Hepatocyte (in vitro differentiated cells): ENCODE measurements at regions not wholly inside any gene's neighbourhood (a gene's known extent, or its start where the extent isn't known, plus 50 kb on each side); places are given as distances from the start of the nearest gene placed in this dataset.

Experiments used
- DNase-seq: peaks from one replicate; pipeline ENCODE4 v3.0.0-alpha.2; 2016; ENCODE audit warnings: low spot score
- H2AFZ ChIP-seq: fragments of 200-600 bp; sonication (generic); 2 replicates; pipeline ENCODE4 v1.6.0; 2016; ENCODE audit warnings: antibody characterized with exemption, mild to moderate bottlenecking
- H3K27ac ChIP-seq: fragments of 200-600 bp; sonication (generic); 2 replicates; pipeline ENCODE4 v1.5.1; 2016; ENCODE audit warnings: mild to moderate bottlenecking
- H3K27me3 ChIP-seq: fragments of 200-600 bp; sonication (generic); 2 replicates; pipeline ENCODE4 v1.6.1; 2016
- H3K36me3 ChIP-seq: fragments of 200-600 bp; sonication (generic); replicated peaks from 2 replicates; pipeline ENCODE4 v1.5.1; 2016; ENCODE audit warnings: low read depth; ENCODE audit not compliant: insufficient read depth
- H3K4me1 ChIP-seq: fragments of 200-600 bp; sonication (generic); 2 replicates; pipeline ENCODE4 v1.5.1; 2016; ENCODE audit warnings: mild to moderate bottlenecking, moderate library complexity; ENCODE audit not compliant: insufficient read depth
- H3K4me2 ChIP-seq: fragments of 200-600 bp; sonication (generic); 2 replicates; pipeline ENCODE4 v1.6.0; 2016
- H3K4me3 ChIP-seq: fragments of 200-600 bp; sonication (generic); 2 replicates; pipeline ENCODE4 v1.5.1; 2016; ENCODE audit warnings: mild to moderate bottlenecking
- H3K79me2 ChIP-seq: fragments of 200-600 bp; sonication (generic); 2 replicates; pipeline ENCODE4 v1.6.0; 2017; ENCODE audit warnings: mild to moderate bottlenecking
- H3K9me2 ChIP-seq: fragments of 200-600 bp; sonication (generic); replicated peaks from 2 replicates; pipeline ENCODE4 v1.6.0; 2017; ENCODE audit warnings: mild to moderate bottlenecking; ENCODE audit not compliant: insufficient read depth
- H3K9me3 ChIP-seq: fragments of 200-600 bp; sonication (generic); 2 replicates; pipeline ENCODE4 v1.5.1; 2016; ENCODE audit warnings: low read depth, mild to moderate bottlenecking
- H4K20me1 ChIP-seq: fragments of 200-600 bp; sonication (generic); 2 replicates; pipeline ENCODE4 v1.6.0; 2016; ENCODE audit warnings: mild to moderate bottlenecking; ENCODE audit not compliant: insufficient read depth, poor library complexity, severe bottlenecking
- EZH2 ChIP-seq: fragments of 200-600 bp; sonication (generic); IDR thresholded peaks from 2 replicates; pipeline ENCODE4 v1.6.1; 2016; ENCODE audit warnings: antibody characterized with exemption, mild to moderate bottlenecking, borderline replicate concordance
- EZH2phosphoT487 ChIP-seq: fragments of 200-600 bp; sonication (generic); IDR thresholded peaks from one replicate; pipeline ENCODE4 v1.6.1; 2018; ENCODE audit warnings: antibody characterized with exemption, mild to moderate bottlenecking, low read depth, moderate library complexity; ENCODE audit not compliant: unreplicated experiment, severe bottlenecking
- WGBS: methylation state at CpG from one replicate; pipeline ENCODE4 v1.1.6; 2016; ENCODE audit warnings: low lambda C conversion rate; ENCODE audit errors: missing lambda C conversion rate; 5-methylcytosine and 5-hydroxymethylcytosine counted together
- TF ChIP-seq, protein P1 (sequence below): fragments of 200-600 bp; sonication (generic); IDR thresholded peaks from 2 replicates; pipeline ENCODE4 v1.5.1; 2016; ENCODE audit warnings: antibody characterized with exemption, mild to moderate bottlenecking; ENCODE audit not compliant: poor library complexity

DNA sequence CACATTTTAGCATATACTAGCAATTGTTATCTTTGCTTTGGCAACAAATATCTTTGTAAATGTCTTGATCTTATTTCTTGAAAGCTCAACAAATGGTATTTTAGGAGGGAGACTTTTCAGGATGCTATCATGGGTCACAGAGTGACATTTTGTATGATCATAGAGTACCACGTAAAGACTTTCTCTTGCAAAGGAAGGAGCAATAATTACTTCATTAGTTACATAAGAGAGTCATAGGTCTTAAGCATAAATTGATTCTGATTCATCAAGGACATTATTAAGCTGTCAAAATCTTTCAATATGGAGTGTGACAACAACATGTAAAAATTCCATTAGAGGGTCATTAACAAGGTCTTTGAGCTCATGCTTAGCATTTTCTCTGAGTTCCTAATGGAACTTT is 339.6 kb downstream of the NUP35 start:
- Histone ChIP-seq H3K9me2 (no peaks in the 10 kb centered on the region), H2AFZ (no peak overlapping the region), H3K9me3 (no peaks in the 10 kb centered on the region), H3K27ac (no peak overlapping the region), H3K4me3 (no peak overlapping the region), H4K20me1 (no peaks in the 10 kb centered on the region), H3K4me1 (no peaks in the 10 kb centered on the region), H3K79me2 (no peaks in the 10 kb centered on the region), H3K4me2 (no peak overlapping the region), H3K27me3 (no peaks in the 10 kb centered on the region), H3K36me3 (no peaks in the 10 kb centered on the region)
- no peak for DNase-seq
- WGBS = 64% methylated on average over 1 of the region's 1 CpG
- TF ChIP-seq, protein P1, sequence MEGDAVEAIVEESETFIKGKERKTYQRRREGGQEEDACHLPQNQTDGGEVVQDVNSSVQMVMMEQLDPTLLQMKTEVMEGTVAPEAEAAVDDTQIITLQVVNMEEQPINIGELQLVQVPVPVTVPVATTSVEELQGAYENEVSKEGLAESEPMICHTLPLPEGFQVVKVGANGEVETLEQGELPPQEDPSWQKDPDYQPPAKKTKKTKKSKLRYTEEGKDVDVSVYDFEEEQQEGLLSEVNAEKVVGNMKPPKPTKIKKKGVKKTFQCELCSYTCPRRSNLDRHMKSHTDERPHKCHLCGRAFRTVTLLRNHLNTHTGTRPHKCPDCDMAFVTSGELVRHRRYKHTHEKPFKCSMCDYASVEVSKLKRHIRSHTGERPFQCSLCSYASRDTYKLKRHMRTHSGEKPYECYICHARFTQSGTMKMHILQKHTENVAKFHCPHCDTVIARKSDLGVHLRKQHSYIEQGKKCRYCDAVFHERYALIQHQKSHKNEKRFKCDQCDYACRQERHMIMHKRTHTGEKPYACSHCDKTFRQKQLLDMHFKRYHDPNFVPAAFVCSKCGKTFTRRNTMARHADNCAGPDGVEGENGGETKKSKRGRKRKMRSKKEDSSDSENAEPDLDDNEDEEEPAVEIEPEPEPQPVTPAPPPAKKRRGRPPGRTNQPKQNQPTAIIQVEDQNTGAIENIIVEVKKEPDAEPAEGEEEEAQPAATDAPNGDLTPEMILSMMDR = no peak
- no peak for TF ChIP-seq EZH2phosphoT487
- no peak for TF ChIP-seq EZH2

- no peaks in the 10 kb centered on the region for H4K20me1 ChIP-seq
- no peaks in the 10 kb centered on the region for H3K27me3 ChIP-seq
- H3K4me1 ChIP-seq = no peaks in the 10 kb centered on the region
- no peak overlapping the region for H3K4me3 ChIP-seq
- no peaks in the 10 kb centered on the region for H3K9me2 ChIP-seq
- DNase-seq = no peak
- no peak for TF ChIP-seq EZH2
- TF ChIP-seq, protein P1 = no peak
- TF ChIP-seq EZH2phosphoT487 = no peak
- no peaks in the 10 kb centered on the region for H3K36me3 ChIP-seq
- no peaks in the 10 kb centered on the region for H3K9me3 ChIP-seq
- no peak overlapping the region for H2AFZ ChIP-seq
- no peaks in the 10 kb centered on the region for H3K79me2 ChIP-seq
- no peak overlapping the region for H3K27ac ChIP-seq
- no peak overlapping the region for H3K4me2 ChIP-seq
Observed at GRCh38 chr2:183465048-183465447, 340.8 kb downstream of the NUP35 start.

GRCh38 chr2:183474912-183475695 is 350.9 kb downstream of the NUP35 start:
- Histone ChIP-seq H3K4me3 (no peak overlapping the region), H2AFZ (no peak overlapping the region), H3K4me1 (no peaks in the 10 kb centered on the region), H3K27me3 (no peaks in the 10 kb centered on the region), H3K79me2 (no peaks in the 10 kb centered on the region), H3K4me2 (no peak overlapping the region), H3K27ac (no peak overlapping the region), H4K20me1 (no peaks in the 10 kb centered on the region), H3K9me2 (no peaks in the 10 kb centered on the region), H3K9me3 (no peaks in the 10 kb centered on the region), H3K36me3 (no peaks in the 10 kb centered on the region)
- no peak for DNase-seq
- TF ChIP-seq EZH2phosphoT487 (no peak), EZH2 (no peak)
- TF ChIP-seq, protein P1 = no peak
- 72% methylated on average over 10 of the region's 10 CpGs for WGBS

GRCh38 chr2:183476490-183476889 is 352.2 kb downstream of the NUP35 start:
- no peak for TF ChIP-seq EZH2phosphoT487
- TF ChIP-seq, protein P1 = no peak
- TF ChIP-seq EZH2 = no peak
- H3K4me3 ChIP-seq = no peak overlapping the region
- no peak overlapping the region for H3K27ac ChIP-seq
- H4K20me1 ChIP-seq = no peaks in the 10 kb centered on the region
- H3K9me2 ChIP-seq = no peaks in the 10 kb centered on the region
- no peak overlapping the region for H2AFZ ChIP-seq
- no peak for DNase-seq
- H3K4me1 ChIP-seq = no peaks in the 10 kb centered on the region
- no peaks in the 10 kb centered on the region for H3K9me3 ChIP-seq
- no peaks in the 10 kb centered on the region for H3K27me3 ChIP-seq
- H3K4me2 ChIP-seq = no peak overlapping the region
- no peaks in the 10 kb centered on the region for H3K36me3 ChIP-seq
- H3K79me2 ChIP-seq = no peaks in the 10 kb centered on the region
